ENCODE measurements at regions not wholly inside any gene's neighbourhood (a gene's known extent, or its start where the extent isn't known, plus 50 kb on each side); places are given as distances from the start of the nearest gene placed in this dataset.

- intact Hi-C loops (cut with micrococcal nuclease) = no loop called here
These were observed 57.2 kb downstream of the SOX1 start for GRCh38 chr13:112124141-112124540.

DNA sequence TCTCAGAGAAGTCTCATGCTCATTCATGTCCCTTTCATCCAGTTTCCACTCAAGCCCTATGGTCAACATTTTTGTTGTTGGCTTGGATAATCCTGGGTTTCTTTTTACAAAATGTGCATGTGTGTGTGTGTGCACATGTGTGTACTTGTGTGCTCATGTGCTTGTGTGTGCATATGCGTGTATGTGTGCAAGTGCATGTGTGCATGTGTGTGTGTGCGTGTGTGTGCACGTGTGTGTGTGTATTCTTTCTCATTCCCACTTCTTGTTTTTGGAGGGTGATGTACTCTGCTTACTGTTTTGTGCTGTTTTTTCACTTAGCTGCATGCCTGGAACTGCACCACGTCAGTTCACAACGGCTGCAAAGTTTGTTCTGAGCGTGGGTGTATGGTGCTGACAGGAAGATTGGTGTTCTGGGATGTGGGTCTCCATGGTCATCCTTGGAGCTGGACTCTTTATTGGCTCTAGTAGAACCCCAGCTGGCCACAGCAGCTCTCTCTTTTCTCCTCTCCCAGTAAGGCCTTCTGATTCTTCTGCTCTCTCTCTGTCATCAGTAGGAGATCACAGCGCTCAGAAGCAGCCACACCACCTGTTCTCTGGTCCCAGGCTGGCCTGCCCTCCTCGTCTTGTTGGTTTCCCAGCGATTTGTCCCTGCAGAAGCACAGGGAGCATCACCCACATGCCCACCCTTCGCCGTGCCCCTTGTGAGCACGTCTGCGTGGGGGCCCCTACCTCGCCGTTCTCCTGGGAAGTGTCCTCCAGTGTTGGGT lies 60.8 kb downstream of the SOX1 start:
- no peaks in the 10 kb centered on the region for H3K36me3 Mint-ChIP-seq
- H3K27me3 Mint-ChIP-seq (ENCODE audit: low read depth in 2 of 2) = peaks cover 5 to 8% of the 10 kb centered on the region in 2 donors
- Histone ChIP-seq H3K27ac (ENCODE audit: low read length) (no peak overlapping the region), H3K4me1 (ENCODE audit: control insufficient read depth, insufficient read depth, low read length) (no peaks in the 10 kb centered on the region), H3K27me3 (ENCODE audit: control insufficient read depth, insufficient read depth, low read length) (no peaks in the 10 kb centered on the region), H3K4me3 (ENCODE audit: low read length) (no peak overlapping the region), H3K9me3 (ENCODE audit: control insufficient read depth, insufficient read depth, low read length) (no peaks in the 10 kb centered on the region), H3K36me3 (ENCODE audit: control insufficient read depth, insufficient read depth, low read length) (no peaks in the 10 kb centered on the region)
- no peak overlapping the region for H3K27ac Mint-ChIP-seq
- no peak for DNase-seq
- no peaks in the 10 kb centered on the region for H3K4me1 Mint-ChIP-seq
- WGBS (ENCODE audit: insufficient coverage) = 82% methylated on average over 15 of the region's 15 CpGs
- no peak for ATAC-seq
- intact Hi-C loops (cut with micrococcal nuclease) = no loop called here
- TF ChIP-seq CTCF (IDR thresholded peaks at IDR 0.05) = no peak
- no peaks in the 10 kb centered on the region for H3K9me3 Mint-ChIP-seq
- no peak overlapping the region for H3K4me3 Mint-ChIP-seq

More at GRCh38 chr13:112124141-112124540, 57.2 kb downstream of the SOX1 start:
- no peak for DNase-seq
- no peak overlapping the region for H3K4me3 Mint-ChIP-seq
- H3K9me3 Mint-ChIP-seq = no peaks in the 10 kb centered on the region
- no peaks in the 10 kb centered on the region for H3K4me1 Mint-ChIP-seq
- TF ChIP-seq CTCF (IDR thresholded peaks at IDR 0.05) = no peak
- H3K27me3 Mint-ChIP-seq (ENCODE audit: low read depth in 2 of 2) = peaks cover 5 to 8% of the 10 kb centered on the region in 2 donors
- 75% methylated on average over 5 of the region's 5 CpGs for WGBS (ENCODE audit: insufficient coverage)
- Histone ChIP-seq H3K36me3 (ENCODE audit: control insufficient read depth, insufficient read depth, low read length) (no peaks in the 10 kb centered on the region), H3K27me3 (ENCODE audit: control insufficient read depth, insufficient read depth, low read length) (no peaks in the 10 kb centered on the region), H3K9me3 (ENCODE audit: control insufficient read depth, insufficient read depth, low read length) (no peaks in the 10 kb centered on the region), H3K4me3 (ENCODE audit: low read length) (no peak overlapping the region), H3K4me1 (ENCODE audit: control insufficient read depth, insufficient read depth, low read length) (no peaks in the 10 kb centered on the region), H3K27ac (ENCODE audit: low read length) (no peak overlapping the region)
- no peak for ATAC-seq
- no peak overlapping the region for H3K27ac Mint-ChIP-seq
- H3K36me3 Mint-ChIP-seq = no peaks in the 10 kb centered on the region

DNA sequence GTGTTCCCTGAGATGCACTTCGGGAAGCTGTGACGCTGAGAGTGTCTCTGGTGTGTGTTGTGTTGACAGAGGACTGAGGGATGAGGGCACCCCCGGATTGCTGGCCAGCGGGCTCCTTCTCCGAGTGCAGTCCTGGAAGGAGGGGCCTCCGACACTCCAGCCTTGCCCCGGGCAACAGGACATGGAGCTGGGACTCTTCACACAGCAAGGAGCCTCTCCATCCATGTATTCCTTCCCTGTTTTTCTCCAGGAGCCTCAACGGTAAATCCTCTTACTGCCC lies 61.3 kb downstream of the SOX1 start:
- no peak for TF ChIP-seq CTCF (IDR thresholded peaks at IDR 0.05)
- H3K9me3 ChIP-seq (ENCODE audit: control insufficient read depth, insufficient read depth, low read length) = no peaks in the 10 kb centered on the region
- H3K4me1 Mint-ChIP-seq = no peaks in the 10 kb centered on the region
- H3K27ac Mint-ChIP-seq = no peak overlapping the region
- H3K9me3 Mint-ChIP-seq = no peaks in the 10 kb centered on the region
- H3K27ac ChIP-seq (ENCODE audit: low read length) = no peak overlapping the region
- intact Hi-C loops (cut with micrococcal nuclease) = no loop called here
- H3K4me3 ChIP-seq (ENCODE audit: low read length) = no peak overlapping the region
- no peaks in the 10 kb centered on the region for H3K27me3 ChIP-seq (ENCODE audit: control insufficient read depth, insufficient read depth, low read length)
- ATAC-seq (no peak), DNase-seq (no peak)
- H3K27me3 Mint-ChIP-seq (ENCODE audit: low read depth in 2 of 2) = peaks cover 5 to 8% of the 10 kb centered on the region in 2 donors
- H3K36me3 ChIP-seq (ENCODE audit: control insufficient read depth, insufficient read depth, low read length) = no peaks in the 10 kb centered on the region
- 82% methylated on average over 8 of the region's 8 CpGs for WGBS (ENCODE audit: insufficient coverage)
- no peak overlapping the region for H3K4me3 Mint-ChIP-seq
- no peaks in the 10 kb centered on the region for H3K4me1 ChIP-seq (ENCODE audit: control insufficient read depth, insufficient read depth, low read length)
- no peaks in the 10 kb centered on the region for H3K36me3 Mint-ChIP-seq

DNA sequence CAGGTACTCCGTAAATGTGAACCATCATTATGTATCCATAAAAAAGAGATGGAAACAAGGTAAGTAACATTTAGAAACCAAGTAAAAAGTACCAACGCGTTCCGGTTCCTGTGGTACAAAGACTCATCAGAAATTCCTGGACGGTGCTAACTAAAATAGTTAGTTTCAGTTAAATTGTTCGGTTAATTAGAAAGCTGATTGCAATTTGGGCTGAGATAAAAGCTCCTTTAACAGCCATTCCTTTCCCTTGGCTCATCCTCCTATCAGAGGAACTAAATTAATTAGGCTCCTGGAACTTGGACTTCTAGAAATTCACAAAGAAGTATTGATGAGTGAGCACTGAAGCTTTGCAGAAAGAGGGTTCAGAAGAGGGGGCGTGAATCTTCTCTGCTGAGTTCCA lies 63.5 kb downstream of the SOX1 start:
- TF ChIP-seq CTCF (IDR thresholded peaks at IDR 0.05) = no peak
- no peaks in the 10 kb centered on the region for H3K4me1 ChIP-seq (ENCODE audit: control insufficient read depth, insufficient read depth, low read length)
- intact Hi-C loops (cut with micrococcal nuclease) = no loop called here
- H3K27ac Mint-ChIP-seq = no peak overlapping the region
- WGBS (ENCODE audit: insufficient coverage) = 88% methylated on average over 7 of the region's 7 CpGs
- H3K4me3 Mint-ChIP-seq = no peak overlapping the region
- peaks cover 3 to 8% of the 10 kb centered on the region in 2 donors for H3K27me3 Mint-ChIP-seq (ENCODE audit: low read depth in 2 of 2)
- H3K36me3 Mint-ChIP-seq = no peaks in the 10 kb centered on the region
- no peaks in the 10 kb centered on the region for H3K9me3 Mint-ChIP-seq
- H3K4me1 Mint-ChIP-seq = no peaks in the 10 kb centered on the region
- no peaks in the 10 kb centered on the region for H3K9me3 ChIP-seq (ENCODE audit: control insufficient read depth, insufficient read depth, low read length)
- no peak for DNase-seq
- no peaks in the 10 kb centered on the region for H3K36me3 ChIP-seq (ENCODE audit: control insufficient read depth, insufficient read depth, low read length)
- H3K27me3 ChIP-seq (ENCODE audit: control insufficient read depth, insufficient read depth, low read length) = no peaks in the 10 kb centered on the region
- no peak overlapping the region for H3K27ac ChIP-seq (ENCODE audit: low read length)
- H3K4me3 ChIP-seq (ENCODE audit: low read length) = no peak overlapping the region
- ATAC-seq = no peak
